GM06990 (cell line): ENCODE measurements at regions not wholly inside any gene's neighbourhood (a gene's known extent, or its start where the extent isn't known, plus 50 kb on each side); places are given as distances from the start of the nearest gene placed in this dataset.

Experiments used
- DNase-seq: peaks from one replicate; pipeline ENCODE4 v3.0.0-alpha.2; 2011; ENCODE audit not compliant: insufficient read length; ENCODE audit errors: extremely low read depth
- H3K27me3 ChIP-seq: replicated peaks from 2 replicates; pipeline ENCODE4 v1.6.0; 2011; ENCODE audit warnings: low read length; ENCODE audit not compliant: control insufficient read depth, insufficient read depth
- H3K36me3 ChIP-seq: 2 replicates; pipeline ENCODE4 v1.5.1; 2011; ENCODE audit warnings: low read length; ENCODE audit not compliant: control insufficient read depth, insufficient read depth
- H3K4me3 ChIP-seq: replicated peaks from 2 replicates; pipeline ENCODE4 v1.5.1; 2011; ENCODE audit warnings: low read depth, mild to moderate bottlenecking, control low read depth, low read length
- TF ChIP-seq, protein P1 (sequence below): IDR thresholded peaks from 2 replicates; pipeline ENCODE4 v1.5.1; 2011; ENCODE audit warnings: low read length, control low read depth, mild to moderate bottlenecking, inconsistent platforms; ENCODE audit not compliant: insufficient read depth, poor library complexity, severe bottlenecking

DNA sequence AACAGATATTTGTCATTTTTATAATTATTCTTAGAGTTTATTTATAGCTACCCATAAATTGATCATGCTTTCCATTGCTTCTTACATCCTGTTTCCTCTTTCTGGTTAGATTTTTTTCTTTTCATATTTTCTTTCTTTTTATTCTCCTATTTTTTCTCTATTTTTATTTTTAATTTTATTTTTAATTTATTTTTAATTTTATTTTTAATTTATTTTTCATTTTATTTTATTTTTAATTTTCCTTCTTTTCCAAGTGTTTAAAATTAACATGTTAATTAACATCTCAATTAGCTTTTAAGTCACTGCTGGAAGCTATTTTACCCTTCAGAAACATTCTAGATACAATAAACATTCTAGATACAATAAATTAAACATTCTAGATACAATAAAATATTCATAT is 269.6 kb downstream of the B3GLCT start:
- no peak for DNase-seq
- TF ChIP-seq, protein P1, sequence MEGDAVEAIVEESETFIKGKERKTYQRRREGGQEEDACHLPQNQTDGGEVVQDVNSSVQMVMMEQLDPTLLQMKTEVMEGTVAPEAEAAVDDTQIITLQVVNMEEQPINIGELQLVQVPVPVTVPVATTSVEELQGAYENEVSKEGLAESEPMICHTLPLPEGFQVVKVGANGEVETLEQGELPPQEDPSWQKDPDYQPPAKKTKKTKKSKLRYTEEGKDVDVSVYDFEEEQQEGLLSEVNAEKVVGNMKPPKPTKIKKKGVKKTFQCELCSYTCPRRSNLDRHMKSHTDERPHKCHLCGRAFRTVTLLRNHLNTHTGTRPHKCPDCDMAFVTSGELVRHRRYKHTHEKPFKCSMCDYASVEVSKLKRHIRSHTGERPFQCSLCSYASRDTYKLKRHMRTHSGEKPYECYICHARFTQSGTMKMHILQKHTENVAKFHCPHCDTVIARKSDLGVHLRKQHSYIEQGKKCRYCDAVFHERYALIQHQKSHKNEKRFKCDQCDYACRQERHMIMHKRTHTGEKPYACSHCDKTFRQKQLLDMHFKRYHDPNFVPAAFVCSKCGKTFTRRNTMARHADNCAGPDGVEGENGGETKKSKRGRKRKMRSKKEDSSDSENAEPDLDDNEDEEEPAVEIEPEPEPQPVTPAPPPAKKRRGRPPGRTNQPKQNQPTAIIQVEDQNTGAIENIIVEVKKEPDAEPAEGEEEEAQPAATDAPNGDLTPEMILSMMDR: no peak
- Histone ChIP-seq H3K4me3 (no peak overlapping the region), H3K36me3 (no peaks in the 10 kb centered on the region), H3K27me3 (no peaks in the 10 kb centered on the region)

DNA sequence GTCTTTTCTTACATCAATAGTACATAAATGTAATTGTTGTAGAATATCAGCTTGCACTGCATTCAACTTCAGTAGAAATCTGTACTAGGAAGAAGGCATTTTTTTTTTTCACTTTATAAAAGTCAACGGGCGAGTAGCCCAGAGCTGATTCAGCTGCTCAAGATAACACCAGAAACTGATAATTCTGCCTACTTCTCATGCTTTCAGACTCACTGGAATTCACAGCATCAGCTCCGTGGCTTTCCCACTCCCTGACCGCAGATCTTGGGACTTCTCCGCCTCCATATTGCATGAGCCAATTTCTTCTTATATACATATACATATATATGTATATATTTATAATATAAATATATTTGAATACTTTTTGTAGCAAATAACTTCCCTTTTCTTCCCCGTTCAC is 263.1 kb upstream of the RXFP2 start:
- TF ChIP-seq, protein P1: no peak
- H3K36me3 ChIP-seq: no peaks in the 10 kb centered on the region
- DNase-seq: no peak
- no peaks in the 10 kb centered on the region for H3K27me3 ChIP-seq
- no peak overlapping the region for H3K4me3 ChIP-seq

DNA sequence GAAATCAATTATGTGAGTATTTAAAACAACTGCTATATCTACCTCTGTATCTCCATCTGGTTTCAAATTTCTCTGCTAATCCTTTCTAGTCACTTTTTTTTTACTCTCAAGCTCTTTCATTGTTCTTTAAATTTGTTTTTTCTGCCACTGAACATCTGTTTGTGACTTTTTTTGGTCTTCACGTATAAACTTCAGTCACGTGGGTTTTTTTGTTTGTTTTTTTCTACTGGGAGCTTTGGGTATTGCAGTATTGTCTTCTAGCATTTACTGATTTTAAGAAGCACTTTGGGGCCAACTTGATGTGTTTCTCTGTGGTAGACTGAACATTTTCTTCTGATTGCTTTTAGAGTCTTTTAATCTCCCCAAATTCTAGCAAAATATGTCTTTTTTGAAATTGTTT is 262.6 kb upstream of the RXFP2 start:
- no peak overlapping the region for H3K4me3 ChIP-seq
- DNase-seq: no peak
- no peaks in the 10 kb centered on the region for H3K36me3 ChIP-seq
- TF ChIP-seq, protein P1: no peak
- no peaks in the 10 kb centered on the region for H3K27me3 ChIP-seq

DNA sequence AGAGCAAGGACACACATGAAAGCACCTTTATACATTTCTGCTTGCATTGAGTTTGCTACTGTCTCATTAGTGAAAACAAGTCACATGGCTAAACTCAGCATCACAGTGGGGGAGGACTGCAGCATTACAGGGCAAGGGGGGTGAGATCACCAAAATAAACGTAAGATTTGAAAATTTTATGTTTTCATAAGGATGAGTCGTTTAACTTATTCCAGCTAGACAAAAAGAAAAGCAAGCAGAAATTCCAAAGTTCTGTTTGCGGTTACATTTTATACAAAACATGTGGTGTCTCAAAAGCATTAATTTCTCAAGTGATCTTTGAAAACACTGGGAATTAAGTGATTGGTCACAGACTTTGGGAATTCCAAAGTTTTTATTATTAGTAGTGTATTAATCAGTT is 261.4 kb upstream of the RXFP2 start:
- Histone ChIP-seq H3K4me3 (no peak overlapping the region), H3K27me3 (no peaks in the 10 kb centered on the region), H3K36me3 (no peaks in the 10 kb centered on the region)
- DNase-seq: no peak
- TF ChIP-seq, protein P1: no peak

DNA sequence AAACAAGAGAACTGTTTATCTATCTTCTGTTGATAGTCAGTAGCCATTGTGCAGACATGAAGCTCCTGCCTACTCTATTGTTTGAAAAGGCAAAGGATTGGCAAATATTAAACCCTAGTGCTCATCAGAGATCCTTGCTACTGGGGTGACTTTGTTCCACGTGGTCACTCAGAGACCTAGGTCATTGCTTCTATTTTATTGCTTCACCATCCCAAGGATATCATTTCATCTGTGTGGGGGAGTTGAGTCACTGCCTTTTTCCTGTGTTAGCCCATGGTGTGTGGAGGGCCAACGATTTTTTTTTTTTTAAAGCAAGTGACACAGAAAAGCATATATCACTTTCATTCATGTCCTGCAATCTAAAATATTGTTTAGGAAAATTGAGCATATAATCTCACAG is 254.1 kb upstream of the RXFP2 start:
- H3K4me3 ChIP-seq: no peak overlapping the region
- no peak for DNase-seq
- H3K36me3 ChIP-seq: no peaks in the 10 kb centered on the region
- H3K27me3 ChIP-seq: no peaks in the 10 kb centered on the region
- TF ChIP-seq, protein P1: no peak

DNA sequence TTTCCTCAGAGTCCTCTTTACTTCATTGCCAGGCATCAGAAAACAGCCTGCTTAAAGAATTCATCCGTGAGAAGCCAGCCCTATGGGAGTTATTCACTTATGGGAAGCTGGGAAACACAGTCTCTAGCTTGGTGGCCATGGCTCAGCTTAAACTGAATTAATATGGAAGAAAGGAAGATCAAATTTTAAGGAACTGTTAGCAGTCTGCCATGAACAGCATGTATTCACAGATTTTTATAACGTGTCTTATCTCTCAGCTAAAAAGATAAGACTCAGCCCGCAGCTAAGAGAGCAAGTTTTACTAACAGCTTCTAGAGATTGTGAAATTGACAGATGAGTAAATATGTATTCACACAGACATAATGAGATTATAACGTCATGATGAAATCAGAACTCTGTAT is 253.7 kb upstream of the RXFP2 start:
- Histone ChIP-seq H3K36me3 (no peaks in the 10 kb centered on the region), H3K4me3 (no peak overlapping the region), H3K27me3 (no peaks in the 10 kb centered on the region)
- no peak for DNase-seq
- TF ChIP-seq, protein P1: no peak
